ENCODE measurements at regions not wholly inside any gene's neighbourhood (a gene's known extent, or its start where the extent isn't known, plus 50 kb on each side); places are given as distances from the start of the nearest gene placed in this dataset.
"Not testable (repeated sequence)": the region's sequence is repeated elsewhere in the genome, so short reads cannot be mapped to it uniquely, and the experiment has no call there.

DNA sequence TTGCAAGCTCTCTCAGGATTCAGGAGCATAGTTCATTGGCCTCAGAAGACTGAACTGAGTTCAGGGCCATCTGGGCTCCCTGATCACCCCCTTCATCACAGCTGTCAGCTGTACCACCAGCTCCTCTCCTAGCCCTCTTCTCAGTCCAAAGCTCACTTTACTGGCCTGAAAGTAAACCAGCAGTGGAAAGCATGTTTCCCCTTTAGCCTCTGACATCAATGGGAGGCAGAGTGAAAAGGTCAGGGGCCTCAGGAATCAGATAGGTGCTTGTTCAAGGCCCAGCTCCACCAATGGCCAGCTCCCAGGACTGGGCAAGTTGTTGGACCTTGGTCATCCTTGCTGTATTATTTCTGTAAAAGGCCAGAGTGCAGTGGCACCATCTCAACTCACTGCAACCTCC is 223.4 kb downstream of the TLE3 start:
- no peak for DNase-seq

DNA sequence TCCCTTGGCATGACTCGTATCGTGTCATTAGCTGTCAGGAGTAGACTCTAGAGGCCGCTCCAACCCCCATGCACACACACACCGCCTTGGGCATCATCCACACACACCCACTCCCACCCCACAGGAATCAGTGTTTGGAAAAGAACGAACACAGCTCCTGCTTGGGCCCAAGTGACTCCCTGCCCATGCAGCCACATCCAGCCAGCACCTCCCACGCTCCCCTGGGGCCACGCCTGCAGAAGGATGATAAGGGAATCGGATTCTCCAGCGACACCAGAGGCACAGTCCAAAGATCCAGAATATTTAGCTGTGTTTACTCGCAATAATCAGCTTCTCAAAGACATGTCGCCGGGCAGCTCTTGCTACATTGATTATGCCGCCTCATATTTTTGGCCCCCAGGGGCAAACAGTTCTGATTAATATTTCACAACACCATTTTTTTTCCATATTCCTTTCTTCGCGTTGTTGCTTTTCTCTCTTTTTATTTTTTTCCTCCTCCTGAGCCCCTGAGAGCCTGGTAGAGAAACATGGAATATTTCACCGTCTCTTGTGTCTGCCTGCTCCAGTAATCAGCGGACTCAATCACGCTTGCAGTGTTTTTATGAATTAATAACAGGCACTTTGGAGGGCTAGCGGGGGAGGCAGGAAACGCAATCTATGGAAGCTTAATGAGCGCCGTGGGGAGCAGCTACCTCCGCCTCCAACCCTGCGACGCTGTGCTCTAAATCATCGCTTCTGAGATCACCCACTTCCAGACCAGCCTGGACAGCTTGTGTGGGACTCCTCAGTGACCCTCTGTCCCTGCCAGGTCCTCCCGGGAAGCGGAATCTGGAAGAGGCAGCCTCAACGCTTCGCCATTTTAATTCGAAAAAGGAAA is 221.4 kb downstream of the TLE3 start:
- DNase-seq: no peak

DNA sequence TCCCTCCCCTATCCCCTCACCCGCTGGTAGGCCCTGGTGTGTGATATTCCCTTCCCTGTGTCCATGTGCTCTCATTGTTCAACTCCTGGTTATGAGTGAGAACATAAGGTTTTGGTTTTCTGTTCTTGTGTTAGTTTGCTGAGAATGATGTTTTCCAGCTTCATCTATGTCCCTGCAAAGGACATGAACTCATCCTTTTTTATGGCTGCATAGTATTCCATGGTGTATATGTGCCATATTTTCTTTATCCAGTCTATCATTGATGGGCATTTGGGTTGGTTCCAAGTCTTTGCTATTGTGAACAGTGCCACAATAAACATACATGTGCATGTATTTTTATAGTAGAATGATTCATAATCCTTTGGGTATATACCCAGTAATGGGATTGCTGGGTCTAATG is 217.8 kb downstream of the TLE3 start:
- not testable (repeated sequence) for DNase-seq

DNA sequence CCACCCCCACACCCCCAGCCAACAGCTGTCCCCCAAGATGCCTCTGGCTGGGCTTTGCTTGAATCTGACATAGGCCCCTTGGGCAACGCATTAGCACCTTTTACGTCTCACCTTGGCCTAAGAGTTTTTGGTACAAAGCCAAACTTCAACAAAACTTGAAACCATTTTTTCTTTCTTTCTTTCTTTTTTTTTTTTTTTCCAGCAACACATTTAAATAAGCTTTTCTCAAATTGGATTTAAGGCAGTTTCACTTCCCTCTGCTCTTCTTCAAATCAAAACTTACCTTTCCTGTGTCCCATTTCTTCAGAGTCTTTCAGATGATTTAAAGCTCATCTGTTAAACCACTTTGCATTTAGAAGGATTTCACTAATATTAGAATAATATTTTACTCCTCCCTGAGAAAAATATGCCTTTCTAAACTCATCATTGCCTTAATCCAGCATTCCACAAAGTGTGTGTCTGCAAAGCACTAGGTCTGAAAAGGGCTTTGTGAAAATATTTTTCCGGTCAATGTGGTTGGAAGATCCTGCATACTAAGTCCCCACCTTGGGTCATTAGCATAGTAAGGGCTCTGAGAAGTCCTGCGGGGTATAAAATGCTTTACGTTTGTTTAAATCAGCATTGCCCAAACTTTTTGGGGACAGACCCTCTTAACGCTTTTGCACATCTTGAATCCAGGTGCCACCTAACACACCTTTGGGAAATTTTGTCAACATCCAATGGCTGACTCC is 217.0 kb downstream of the TLE3 start:
- no peak for DNase-seq

DNA sequence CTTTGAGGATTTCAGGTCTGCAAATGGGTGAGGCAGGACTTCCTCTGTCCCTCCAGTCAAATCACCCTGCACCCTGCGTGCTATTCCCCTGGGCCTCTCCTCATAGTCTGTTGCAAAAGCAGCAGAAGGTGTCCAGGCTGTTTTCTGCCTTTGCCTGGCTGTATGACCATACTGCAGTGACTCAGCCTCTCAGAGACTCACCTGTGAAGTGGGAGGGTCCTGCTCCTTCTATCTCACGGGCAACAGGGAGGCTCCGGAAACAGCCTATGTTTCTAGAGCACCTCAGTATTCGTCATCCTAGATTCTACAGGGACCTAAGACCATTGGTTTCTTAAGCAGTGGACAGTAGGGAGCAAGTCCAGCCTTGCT is 216.4 kb downstream of the TLE3 start:
- DNase-seq: no peak

DNA sequence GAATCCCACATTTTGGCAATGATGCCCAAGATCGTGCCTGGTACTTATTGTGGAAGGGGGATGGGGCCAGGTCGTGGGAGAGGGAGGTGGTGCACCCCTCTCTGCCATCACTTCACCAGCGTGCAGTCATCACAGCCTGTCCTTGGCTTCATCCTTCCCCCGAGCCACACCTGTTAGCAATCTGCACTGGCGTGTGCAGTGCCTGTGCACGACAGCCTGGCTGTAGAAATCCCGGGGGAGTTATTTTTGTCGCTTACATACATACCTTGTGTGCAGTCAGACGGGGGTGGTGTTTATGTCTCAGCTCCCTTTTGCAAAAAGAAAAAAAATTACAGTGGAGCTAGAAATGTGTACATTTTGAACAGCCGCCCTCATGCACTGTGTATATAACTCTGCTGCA is 216.0 kb downstream of the TLE3 start:
- no peak for DNase-seq

DNA sequence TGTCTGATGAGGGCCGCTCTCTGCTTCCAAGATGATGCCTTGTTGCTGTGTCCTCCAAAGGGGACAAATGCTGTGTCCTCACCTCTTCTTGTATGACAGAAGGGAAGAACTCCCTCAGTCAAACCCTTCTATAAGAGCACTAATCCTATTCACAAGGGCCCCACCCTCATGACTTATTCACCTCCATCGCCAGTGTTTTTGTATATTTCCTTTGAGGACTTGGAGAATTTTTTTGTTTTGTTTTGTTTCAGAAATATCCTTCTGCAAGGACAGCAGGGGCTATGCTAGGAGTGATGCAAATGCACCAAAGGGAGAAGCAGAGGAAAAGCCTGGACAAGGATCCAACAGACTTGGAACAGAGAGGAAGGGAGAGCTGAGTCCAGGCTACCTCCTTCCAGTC is 214.4 kb downstream of the TLE3 start:
- no peak for DNase-seq

DNA sequence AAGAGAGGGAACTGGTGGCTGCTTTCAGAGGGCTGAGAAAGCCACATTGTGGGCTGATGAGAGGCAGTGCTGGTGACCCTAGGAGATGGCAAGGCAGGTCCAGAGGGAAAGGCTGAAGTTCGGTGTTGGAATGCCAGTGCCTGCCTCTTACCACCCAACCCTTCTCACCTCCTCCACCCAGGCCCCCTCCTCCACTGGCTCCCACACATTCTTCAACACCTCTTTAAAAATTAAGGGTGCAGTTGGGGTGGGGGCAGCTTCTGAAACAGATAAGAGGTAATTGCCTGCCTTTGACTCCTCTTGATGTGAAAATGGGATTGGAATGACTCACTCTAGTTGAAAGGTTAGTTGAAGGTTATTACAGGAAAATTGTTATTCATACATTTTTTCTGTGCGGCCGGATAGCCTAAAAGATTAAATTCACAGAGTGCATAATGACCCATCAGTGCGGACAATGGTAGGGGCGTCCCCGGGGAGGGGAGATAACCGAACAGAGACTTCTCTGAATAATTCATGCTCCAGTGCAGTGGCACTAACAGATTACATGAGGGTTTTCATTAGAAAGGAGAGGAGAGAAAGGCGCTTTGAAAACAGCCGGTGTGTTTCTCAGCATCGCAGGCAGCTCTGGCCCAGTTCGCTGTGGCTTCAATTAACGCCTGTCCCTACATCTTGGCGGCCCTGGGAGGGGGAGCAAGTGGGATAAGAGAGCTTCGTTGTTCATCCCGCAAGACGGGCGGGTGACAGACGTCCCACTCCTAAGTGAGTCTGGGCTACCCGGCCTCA is 212.4 kb downstream of the TLE3 start:
- DNase-seq: no peak

DNA sequence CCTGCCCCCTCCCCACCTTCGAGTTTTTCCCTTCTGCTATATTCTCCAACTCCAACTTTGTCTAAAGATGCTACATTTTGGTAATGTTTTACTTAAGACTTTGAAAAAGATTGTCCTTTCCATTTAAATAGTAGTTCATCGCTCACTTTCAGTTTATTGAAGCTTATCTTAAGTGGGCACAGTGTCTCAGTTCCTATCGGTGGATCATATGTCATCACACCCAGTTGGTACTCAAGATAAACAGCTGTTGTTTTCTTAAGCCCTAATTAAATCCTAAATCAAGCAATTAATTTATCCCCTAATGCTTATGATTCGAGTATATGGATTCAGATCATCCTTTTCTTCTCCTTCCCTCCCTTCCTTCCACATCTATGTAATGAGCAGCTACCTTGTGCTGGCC is 210.7 kb downstream of the TLE3 start:
- no peak for DNase-seq

DNA sequence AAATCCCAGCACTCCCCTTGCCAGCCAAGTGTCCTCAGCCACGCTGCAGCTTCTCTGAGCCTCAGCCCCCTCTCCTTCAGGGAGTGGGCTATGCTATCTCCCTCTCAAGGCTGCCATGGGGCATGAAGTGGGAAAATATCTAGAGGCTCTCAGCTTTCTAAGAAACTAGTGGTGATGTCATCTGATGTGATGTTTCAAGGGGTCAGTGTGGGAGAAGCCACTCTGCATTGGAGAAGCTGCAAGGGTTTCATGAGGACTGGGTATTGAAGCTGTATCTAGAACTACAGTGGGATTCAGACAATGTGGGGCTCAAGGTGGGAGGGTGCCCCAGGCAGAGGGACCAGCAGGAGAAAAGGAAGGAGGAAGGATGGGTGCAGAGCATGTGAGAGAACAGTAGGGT is 210.2 kb downstream of the TLE3 start:
- no peak for DNase-seq

DNA sequence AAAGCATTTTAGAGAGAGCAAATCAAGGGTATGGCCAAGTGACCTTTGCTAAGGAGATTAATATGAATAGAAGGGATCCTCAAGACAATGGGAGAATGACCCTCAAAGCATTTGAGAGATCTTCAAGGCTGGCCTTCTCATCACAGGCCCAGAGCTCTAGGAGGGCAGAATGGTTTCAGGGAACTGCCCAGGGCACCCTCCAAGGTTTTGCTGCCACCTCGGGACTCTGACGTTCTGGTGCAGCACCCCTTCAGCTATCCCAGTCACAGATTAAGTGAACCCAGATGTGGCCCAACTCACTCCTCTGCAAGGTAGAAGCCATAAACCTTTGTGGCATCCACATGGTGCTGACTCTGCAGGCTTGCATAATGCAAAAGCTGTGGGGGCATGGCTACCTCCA is 209.3 kb downstream of the TLE3 start:
- no peak for DNase-seq

DNA sequence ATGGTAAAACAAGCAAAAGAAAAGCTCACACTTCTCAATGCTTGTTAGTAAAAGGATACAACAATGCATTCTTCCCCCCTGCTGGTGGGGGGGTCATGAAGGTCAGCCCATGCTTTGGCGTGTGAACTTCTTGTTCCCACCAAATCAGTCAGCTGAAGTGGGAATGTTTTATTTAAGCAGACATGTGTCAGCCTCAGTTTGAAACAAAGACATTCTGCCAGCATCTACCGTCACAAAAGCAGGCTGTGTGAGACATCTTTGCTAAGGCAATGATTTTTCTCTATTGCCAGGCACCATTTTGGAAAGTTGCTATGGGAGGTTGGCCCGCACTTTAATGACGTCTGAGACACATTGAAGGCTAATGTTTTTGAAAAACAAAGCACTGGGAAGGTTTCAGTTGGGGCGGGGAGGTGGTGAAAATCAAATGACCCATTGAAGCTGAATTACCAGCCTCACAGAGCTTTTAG is 206.6 kb downstream of the TLE3 start:
- DNase-seq: no peak

DNA sequence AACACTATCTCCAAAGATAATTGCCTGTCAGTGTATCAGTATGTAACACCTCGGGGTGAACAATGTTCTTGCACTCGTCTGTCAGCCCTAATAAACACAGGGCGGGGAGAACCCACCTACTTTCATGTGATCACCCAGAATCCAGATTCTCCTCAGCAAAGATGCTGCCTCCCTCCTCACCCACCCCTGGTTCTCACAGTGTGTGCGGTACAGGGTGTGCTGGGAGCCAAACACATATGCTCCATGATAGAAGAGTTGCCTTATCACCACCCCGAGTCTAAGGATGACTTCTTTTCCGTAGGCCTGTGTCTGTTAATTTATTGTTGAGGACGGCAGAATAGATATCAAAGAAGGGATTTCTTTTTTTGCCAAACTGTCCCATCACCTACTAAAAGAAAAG is 206.1 kb downstream of the TLE3 start:
- no peak for DNase-seq

DNA sequence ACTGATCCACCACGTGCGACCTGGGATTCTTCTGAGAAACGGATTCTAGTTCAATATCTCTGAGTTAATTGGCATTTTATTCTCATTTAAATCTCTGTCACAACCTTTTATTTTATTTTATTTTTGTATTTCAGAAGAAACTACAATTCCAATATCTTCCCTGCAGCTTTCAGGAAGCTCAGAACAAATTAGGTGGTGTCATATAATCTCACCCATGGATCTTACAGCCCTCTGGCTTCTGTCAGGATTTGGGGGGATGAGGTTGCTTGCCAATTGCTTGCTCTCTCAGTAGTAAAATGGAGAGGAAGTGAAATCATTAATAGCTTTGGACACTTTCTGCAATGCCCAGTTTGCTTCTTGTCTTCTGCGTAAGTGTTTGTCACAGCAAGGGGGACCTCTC is 205.4 kb downstream of the TLE3 start:
- DNase-seq: no peak

DNA sequence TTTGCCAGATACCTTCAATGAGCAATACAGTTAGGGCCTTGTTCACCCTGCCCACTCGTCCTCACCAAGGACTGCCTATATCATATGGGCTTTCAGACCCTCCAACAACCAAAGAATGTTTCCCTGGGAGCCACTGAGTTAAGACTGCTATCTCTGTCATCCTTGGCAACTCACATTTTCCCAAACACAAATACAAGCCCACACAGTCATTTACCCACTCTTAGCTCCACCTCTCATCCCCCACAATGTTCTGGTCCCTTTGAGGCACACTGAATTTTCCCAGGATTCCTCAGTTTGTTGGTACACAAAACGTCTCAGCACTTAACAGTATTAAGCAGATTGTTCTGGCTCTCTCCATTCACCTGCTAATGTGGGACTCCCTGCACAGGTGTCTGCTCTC is 204.6 kb downstream of the TLE3 start:
- DNase-seq: no peak

DNA sequence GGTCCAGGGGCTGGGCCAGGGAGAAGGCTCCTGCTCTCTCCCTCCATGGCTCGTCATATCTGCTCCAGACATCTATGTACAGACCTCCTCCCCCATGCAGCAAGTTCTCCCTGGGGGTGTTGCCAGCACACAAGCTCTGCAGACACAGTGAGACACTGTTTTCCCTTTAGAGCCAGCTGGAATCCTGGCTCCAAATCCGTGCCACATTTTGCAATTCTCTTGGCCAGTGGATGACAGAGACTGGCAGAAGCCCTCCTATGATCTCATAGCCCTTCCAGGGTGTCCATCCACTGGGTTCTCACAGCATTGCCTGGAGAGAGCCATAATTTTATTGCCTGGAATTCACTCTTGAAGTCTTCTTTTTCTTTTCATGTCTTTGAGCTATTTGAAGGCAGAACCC is 203.9 kb downstream of the TLE3 start:
- DNase-seq: no peak

DNA sequence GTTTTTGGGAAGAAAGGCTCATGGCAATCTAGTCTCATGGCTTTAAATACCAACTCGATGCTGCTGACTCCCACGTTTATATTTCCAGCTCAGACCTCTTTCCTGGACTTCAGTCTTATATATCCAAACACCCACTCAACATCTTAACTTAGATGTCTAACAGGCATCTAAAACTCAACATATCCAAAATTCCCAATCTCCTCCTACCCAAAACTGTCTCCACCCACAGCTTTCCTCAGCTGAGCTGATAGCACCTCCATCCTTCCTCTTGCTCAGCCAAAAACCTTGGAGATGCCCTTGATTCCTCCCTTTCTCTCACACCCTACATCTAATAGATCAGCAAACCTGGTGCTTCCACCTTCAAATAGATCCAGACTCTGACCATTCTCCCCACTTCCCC is 202.5 kb downstream of the TLE3 start:
- DNase-seq: no peak

DNA sequence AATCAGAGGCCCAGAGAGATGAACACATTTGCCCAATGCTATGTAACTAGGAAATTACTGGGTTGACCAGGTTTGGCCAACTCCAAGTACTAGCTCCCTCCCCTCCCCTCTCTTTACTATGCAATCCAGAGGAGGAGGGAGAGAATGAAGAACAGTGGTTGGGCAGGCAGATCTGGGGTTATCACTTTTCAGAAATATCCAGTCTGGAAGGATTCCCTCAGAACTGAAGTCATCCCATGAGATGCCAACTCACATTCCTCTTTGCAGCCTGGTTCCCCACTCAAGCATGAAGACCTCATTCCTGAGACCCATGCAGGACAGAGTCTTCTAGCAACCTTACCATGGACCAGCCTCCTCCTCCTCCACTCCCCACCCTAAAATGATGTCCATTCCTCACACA is 201.1 kb downstream of the TLE3 start:
- no peak for DNase-seq

DNA sequence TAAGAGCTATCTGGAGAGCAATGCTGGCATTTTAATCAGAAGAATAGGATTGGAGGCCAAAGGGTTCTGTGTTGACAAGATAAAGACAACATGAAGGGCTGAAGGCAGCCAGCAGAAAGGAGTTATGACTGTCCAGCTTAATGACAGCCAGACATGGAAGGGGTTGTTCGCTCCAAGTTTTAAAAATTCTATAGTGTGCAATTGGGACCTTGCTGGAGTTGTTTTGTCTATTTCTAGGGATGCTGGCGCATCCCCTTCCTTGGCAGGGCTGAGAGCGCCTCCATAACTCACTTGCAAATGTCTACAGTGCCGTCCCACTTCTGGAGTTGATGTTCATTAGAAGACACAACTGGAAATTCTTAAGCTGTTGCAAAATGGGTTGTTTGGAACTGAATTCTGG is 200.7 kb downstream of the TLE3 start:
- no peak for DNase-seq

DNA sequence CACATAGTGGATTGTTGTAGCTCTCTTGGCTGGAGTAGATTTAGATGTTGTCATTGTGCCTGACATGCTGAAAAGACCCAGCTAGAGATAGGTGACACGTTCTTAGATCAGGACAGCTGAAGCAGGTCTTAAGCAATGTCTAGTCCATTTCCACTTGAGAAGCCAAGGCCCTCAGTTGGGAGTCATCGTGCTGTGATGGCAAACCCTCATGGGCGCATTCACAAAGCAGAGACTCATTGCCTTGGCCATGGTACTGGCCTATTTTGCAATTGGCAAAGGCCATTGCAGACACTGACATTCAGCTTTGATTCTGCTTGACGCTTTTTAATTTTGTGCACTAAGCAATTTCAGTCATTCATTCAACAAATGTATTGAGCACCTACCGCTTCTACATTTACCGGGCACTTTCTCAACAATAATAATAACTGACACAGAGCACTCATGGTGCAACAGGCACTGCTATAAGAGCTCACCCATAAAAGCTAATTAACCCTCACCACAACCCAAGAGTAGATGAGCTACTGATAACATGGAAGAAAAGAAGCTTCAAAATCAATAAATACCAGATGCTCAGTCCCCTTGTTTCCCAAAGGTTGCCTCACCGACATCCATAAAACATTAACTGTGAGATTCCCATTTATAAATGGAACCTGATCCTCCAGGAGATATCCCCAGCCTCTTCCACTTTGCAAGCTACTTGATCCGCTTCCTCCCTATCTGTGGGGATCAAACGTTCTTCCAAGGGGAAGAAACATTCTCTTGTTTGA is 200.1 kb downstream of the TLE3 start:
- DNase-seq: no peak

DNA sequence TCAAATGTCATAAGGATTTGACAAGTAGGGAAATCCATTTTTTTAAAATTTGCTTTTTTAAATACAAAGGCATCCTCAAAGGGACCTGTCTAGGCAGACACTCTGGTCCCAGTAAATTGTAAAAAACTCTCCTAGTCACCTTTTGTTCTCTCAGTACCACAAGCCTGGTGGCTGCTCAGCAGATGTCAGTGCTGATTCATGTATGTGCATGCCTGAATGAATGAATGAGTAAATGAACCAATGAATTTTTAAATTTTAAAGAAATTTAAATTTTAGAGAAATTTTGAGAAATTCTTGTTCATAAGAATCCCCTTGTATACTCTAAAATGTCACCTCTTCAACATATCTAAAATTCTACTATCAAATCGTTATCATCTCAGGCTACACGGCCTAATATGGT is 199.5 kb downstream of the TLE3 start:
- DNase-seq: no peak

DNA sequence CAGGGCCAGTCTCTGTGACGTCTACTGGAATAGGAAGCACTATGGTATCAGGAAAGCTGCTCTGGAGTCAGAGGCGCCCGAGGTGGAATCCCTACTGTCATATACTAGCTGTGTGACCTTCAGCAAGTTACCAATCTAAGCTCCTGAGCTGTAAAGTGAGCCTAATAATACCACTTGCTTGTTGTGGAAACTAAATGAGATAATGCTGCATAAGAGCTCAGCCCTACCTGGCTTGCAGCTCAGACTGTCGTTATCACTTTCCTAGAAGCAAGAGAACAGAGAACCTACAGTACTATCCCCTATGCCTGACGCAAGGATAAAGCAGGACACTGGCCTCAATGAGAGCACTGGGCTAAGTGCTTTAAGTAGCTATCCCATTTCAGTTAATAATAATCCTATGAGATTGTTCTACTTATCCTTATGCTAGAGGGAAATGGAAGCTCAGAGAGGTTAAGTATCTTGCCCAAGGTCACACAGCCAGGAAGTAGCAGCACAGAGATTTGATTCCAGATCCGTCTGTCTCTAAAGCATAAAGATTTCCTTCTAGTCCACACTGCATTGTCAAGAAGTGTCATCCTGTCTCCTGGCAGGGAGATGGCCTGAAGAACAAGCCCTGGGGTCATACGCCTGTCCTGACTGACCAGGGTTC is 195.2 kb downstream of the TLE3 start:
- no peak for DNase-seq

Measured in effector CD8-positive, alpha-beta T cell (primary cell).